SU-DHL-6 (cell line): ENCODE measurements at regions not wholly inside any gene's neighbourhood (a gene's known extent, or its start where the extent isn't known, plus 50 kb on each side); places are given as distances from the start of the nearest gene placed in this dataset.

ENCODE experiments used
- CTCF ChIP-seq: fragments of 200-600 bp; sonication (generic); IDR thresholded peaks from one replicate; pipeline ENCODE4 v1.5.1; 2017; ENCODE audit warnings: antibody characterized with exemption, mild to moderate bottlenecking, low read length, moderate library complexity; ENCODE audit not compliant: insufficient read depth, poor library complexity, severe bottlenecking
- EZH2phosphoT487 ChIP-seq: fragments of 200-600 bp; sonication (generic), shearing (Covaris generic); conservative IDR thresholded peaks from 2 replicates; pipeline ENCODE4 v1.6.1; 2018; ENCODE audit warnings: mild to moderate bottlenecking, antibody characterized with exemption, low read length, moderate library complexity, mixed read lengths

GRCh38 chr1:229007701-229008100 is 263.2 kb upstream of the RAB4A start:
- TF ChIP-seq CTCF (no peak), EZH2phosphoT487 (no peak)
